ENCODE measurements at regions not wholly inside any gene's neighbourhood (a gene's known extent, or its start where the extent isn't known, plus 50 kb on each side); places are given as distances from the start of the nearest gene placed in this dataset.

- no peak overlapping the region for H3K27ac ChIP-seq (ENCODE audit: low read length)
- no peak for ATAC-seq
- peaks cover 9% of the 10 kb centered on the region for H3K4me1 ChIP-seq (ENCODE audit: control insufficient read depth, insufficient read depth, low read length)
- DNase-seq = no peak
- WGBS = 98% methylated on average over 1 of the region's 1 CpG
- H3K27me3 ChIP-seq (ENCODE audit: control insufficient read depth, insufficient read depth) = no peaks in the 10 kb centered on the region
- H3K9me3 ChIP-seq (ENCODE audit: control insufficient read depth, low read length) = no peaks in the 10 kb centered on the region
- intact Hi-C loops (cut with DNase I) = loop anchor here in 3 of 4 donors (10.0 kb wide), 3 partner anchors 403 to 467 kb away; partner anchors contain the start of gene EPHA4 (in 2 of the 3)
- no peak overlapping the region for H3K4me3 ChIP-seq (ENCODE audit: low read length)
These were observed 464.7 kb downstream of the EPHA4 start for GRCh38 chr2:221107424-221107823.

DNA sequence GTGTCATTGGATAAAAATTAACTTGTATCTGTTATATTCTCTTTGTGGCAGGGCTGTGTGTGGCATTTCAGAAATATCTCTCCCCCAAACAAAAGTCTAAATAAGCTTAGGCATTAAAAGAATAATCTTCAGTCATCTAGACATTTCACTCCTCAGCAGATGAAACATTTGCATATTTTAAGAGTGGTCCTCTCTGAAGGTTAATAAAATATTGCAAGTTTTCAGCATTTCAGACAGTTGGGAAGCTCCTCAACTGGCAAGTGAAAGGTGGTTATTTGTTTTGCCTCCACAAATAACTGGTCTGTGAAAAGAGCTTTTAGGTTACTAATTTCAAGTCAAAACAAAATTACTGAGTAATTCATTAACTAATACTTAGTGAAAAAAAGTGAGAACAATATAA, 462.6 kb downstream of the EPHA4 start:
- no peaks in the 10 kb centered on the region for H3K4me1 ChIP-seq (ENCODE audit: control insufficient read depth, insufficient read depth, low read length)
- no peaks in the 10 kb centered on the region for H3K9me3 ChIP-seq (ENCODE audit: control insufficient read depth, low read length)
- no peak overlapping the region for H3K27ac ChIP-seq (ENCODE audit: low read length)
- ATAC-seq (no peak), DNase-seq (no peak)
- intact Hi-C loops (cut with DNase I) = loop anchor here in 3 of 4 donors (10.0 kb wide), 3 partner anchors 405 to 465 kb away; partner anchors contain the start of gene EPHA4 (in 2 of the 3)
- no peak overlapping the region for H3K4me3 ChIP-seq (ENCODE audit: low read length)
- no peaks in the 10 kb centered on the region for H3K27me3 ChIP-seq (ENCODE audit: control insufficient read depth, insufficient read depth)

- no peak for DNase-seq
- 89% methylated on average over 4 of the region's 4 CpGs for WGBS
These were observed 460.4 kb downstream of the EPHA4 start for GRCh38 chr2:221111739-221112138.

GRCh38 chr2:221112744-221113143, 459.4 kb downstream of the EPHA4 start:
- Histone ChIP-seq H3K27ac (ENCODE audit: low read length) (no peak overlapping the region), H3K4me1 (ENCODE audit: control insufficient read depth, insufficient read depth, low read length) (no peaks in the 10 kb centered on the region), H3K4me3 (ENCODE audit: low read length) (no peak overlapping the region), H3K27me3 (ENCODE audit: control insufficient read depth, insufficient read depth) (no peaks in the 10 kb centered on the region), H3K9me3 (ENCODE audit: control insufficient read depth, low read length) (no peaks in the 10 kb centered on the region)
- ATAC-seq (no peak), DNase-seq (no peak)
- 76% methylated on average over 3 of the region's 3 CpGs for WGBS
- intact Hi-C loops (cut with DNase I) = no loop called here

More at GRCh38 chr2:221111739-221112138, 460.4 kb downstream of the EPHA4 start:
- no peak for ATAC-seq
- intact Hi-C loops (cut with DNase I) = no loop called here
- no peaks in the 10 kb centered on the region for H3K9me3 ChIP-seq (ENCODE audit: control insufficient read depth, low read length)
- H3K4me1 ChIP-seq (ENCODE audit: control insufficient read depth, insufficient read depth, low read length) = no peaks in the 10 kb centered on the region
- no peaks in the 10 kb centered on the region for H3K27me3 ChIP-seq (ENCODE audit: control insufficient read depth, insufficient read depth)
- H3K27ac ChIP-seq (ENCODE audit: low read length) = no peak overlapping the region
- no peak overlapping the region for H3K4me3 ChIP-seq (ENCODE audit: low read length)

- Histone ChIP-seq H3K27me3 (ENCODE audit: control insufficient read depth, insufficient read depth) (no peaks in the 10 kb centered on the region), H3K4me3 (ENCODE audit: low read length) (no peak overlapping the region), H3K9me3 (ENCODE audit: control insufficient read depth, low read length) (no peaks in the 10 kb centered on the region), H3K4me1 (ENCODE audit: control insufficient read depth, insufficient read depth, low read length) (no peaks in the 10 kb centered on the region), H3K27ac (ENCODE audit: low read length) (no peak overlapping the region)
- 81% methylated on average over 3 of the region's 3 CpGs for WGBS
- intact Hi-C loops (cut with DNase I) = no loop called here
- DNase-seq (no peak), ATAC-seq (no peak)
These were observed 456.2 kb downstream of the EPHA4 start for GRCh38 chr2:221115944-221116343.

DNA sequence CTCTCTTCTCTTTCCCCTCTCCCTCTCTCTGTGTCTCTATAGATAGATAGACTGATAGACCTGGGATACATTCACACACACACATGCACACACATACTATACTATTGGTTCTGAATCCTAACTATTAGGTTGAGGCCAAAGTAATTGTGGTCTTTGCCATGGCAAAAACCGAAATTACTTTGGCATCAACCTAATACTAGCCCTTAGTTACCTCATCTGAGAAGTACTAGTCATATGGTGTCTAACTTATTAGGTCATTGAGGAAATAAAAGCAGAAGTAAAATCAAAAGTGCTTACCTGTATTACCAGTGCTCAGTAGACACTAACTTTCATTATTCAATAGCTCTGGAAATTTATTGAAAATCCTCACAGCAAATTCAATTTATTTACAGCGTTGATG, 451.5 kb downstream of the EPHA4 start:
- H3K27ac ChIP-seq (ENCODE audit: low read length) = no peak overlapping the region
- H3K9me3 ChIP-seq (ENCODE audit: control insufficient read depth, low read length) = no peaks in the 10 kb centered on the region
- intact Hi-C loops (cut with DNase I) = no loop called here
- no peaks in the 10 kb centered on the region for H3K27me3 ChIP-seq (ENCODE audit: control insufficient read depth, insufficient read depth)
- DNase-seq (no peak), ATAC-seq (no peak)
- H3K4me3 ChIP-seq (ENCODE audit: low read length) = no peak overlapping the region
- peaks cover 2% of the 10 kb centered on the region for H3K4me1 ChIP-seq (ENCODE audit: control insufficient read depth, insufficient read depth, low read length)
- WGBS = 87% methylated on average over 2 of the region's 2 CpGs

DNA sequence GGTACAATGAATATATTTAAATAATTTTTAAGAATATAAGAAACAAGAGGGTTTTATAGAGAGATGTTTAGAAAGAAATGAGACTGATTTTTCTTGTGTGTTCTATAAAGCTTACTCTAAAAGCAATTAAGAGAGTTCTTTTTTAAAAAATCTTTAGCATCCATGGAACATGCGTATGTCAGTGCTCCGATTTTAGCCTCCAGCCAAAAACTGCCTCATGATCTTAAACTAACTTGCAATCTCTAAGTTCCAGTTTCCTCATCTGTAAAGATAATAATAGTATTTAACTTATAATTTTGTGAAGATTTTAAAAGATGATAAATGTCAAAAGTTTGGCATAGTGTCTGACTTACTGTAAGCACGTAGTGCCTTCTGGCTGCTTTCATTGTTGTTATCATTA, 448.7 kb downstream of the EPHA4 start:
- H3K27ac ChIP-seq (ENCODE audit: low read length) = no peak overlapping the region
- intact Hi-C loops (cut with DNase I) = no loop called here
- DNase-seq (no peak), ATAC-seq (no peak)
- WGBS = 85% methylated on average over 3 of the region's 3 CpGs
- no peak overlapping the region for H3K4me3 ChIP-seq (ENCODE audit: low read length)
- H3K4me1 ChIP-seq (ENCODE audit: control insufficient read depth, insufficient read depth, low read length) = peaks cover 2% of the 10 kb centered on the region
- H3K9me3 ChIP-seq (ENCODE audit: control insufficient read depth, low read length) = no peaks in the 10 kb centered on the region
- H3K27me3 ChIP-seq (ENCODE audit: control insufficient read depth, insufficient read depth) = no peaks in the 10 kb centered on the region

DNA sequence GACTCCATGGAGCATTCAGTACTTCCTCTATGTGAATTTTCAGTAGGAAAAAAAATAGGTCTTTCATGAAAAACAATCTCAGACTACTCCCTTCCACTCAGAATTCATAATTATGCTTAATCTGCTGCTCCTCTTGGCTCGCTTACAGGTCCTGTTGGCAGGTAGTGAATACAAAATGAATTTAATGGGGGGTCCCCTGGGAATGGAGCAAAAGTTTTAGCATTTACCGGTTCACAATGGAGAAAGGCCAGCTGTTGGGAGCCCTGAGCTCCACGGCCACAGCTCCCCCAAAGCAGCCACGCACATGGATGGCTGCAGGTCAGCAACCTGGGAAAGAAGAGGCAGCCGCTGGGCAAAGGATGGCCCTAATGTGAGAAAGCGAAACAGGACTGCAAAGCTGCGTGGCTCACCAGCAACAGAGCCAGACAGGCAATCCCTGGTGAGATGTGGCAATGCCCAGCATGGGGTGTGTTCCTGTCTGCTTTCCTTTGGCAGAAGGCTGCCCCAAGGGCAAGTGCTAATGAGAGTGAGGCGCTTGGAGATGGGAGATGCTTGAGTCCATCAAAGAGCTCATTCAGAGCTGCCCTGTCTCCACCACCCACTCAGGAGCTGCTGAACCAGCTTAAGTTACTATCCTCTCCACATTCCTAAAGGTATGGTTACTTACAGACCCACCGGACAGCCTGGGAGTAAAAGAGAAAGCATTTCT, 447.4 kb downstream of the EPHA4 start:
- ATAC-seq (no peak), DNase-seq (peak in 1 of 3 donors; percentile 40)
- peaks cover 2% of the 10 kb centered on the region for H3K4me1 ChIP-seq (ENCODE audit: control insufficient read depth, insufficient read depth, low read length)
- no peaks in the 10 kb centered on the region for H3K27me3 ChIP-seq (ENCODE audit: control insufficient read depth, insufficient read depth)
- no peak overlapping the region for H3K4me3 ChIP-seq (ENCODE audit: low read length)
- H3K9me3 ChIP-seq (ENCODE audit: control insufficient read depth, low read length) = no peaks in the 10 kb centered on the region
- no peak overlapping the region for H3K27ac ChIP-seq (ENCODE audit: low read length)
- 53% methylated on average over 9 of the region's 9 CpGs for WGBS
- intact Hi-C loops (cut with DNase I) = no loop called here

DNA sequence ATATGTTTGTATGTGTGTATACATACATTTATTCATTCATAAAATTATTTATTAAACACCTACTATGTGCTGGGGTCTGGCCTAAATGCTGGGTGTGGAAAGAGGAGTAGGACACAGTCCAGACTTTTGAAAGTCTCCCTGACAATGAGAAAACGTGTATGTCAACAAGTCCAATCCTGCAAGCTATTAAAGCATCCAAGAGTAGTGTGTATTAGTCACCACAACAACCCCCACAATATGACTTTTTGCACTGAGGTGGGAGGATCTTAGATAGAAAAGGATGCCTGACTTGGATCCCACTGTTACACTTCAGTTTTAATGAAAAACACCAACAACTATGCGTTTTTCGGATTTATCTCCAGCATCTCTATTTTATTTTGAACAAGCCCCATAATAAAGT, 446.4 kb downstream of the EPHA4 start:
- intact Hi-C loops (cut with DNase I) = no loop called here
- no peak overlapping the region for H3K27ac ChIP-seq (ENCODE audit: low read length)
- ATAC-seq (no peak), DNase-seq (no peak)
- WGBS = 59% methylated on average over 3 of the region's 3 CpGs
- peaks cover 2% of the 10 kb centered on the region for H3K4me1 ChIP-seq (ENCODE audit: control insufficient read depth, insufficient read depth, low read length)
- H3K9me3 ChIP-seq (ENCODE audit: control insufficient read depth, low read length) = no peaks in the 10 kb centered on the region
- H3K27me3 ChIP-seq (ENCODE audit: control insufficient read depth, insufficient read depth) = no peaks in the 10 kb centered on the region
- no peak overlapping the region for H3K4me3 ChIP-seq (ENCODE audit: low read length)

GRCh38 chr2:221129657-221130056, 442.4 kb downstream of the EPHA4 start:
- H3K27ac ChIP-seq (ENCODE audit: low read length) = no peak overlapping the region
- DNase-seq (no peak), ATAC-seq (no peak)
- intact Hi-C loops (cut with DNase I) = no loop called here
- H3K9me3 ChIP-seq (ENCODE audit: control insufficient read depth, low read length) = no peaks in the 10 kb centered on the region
- peaks cover 2% of the 10 kb centered on the region for H3K4me1 ChIP-seq (ENCODE audit: control insufficient read depth, insufficient read depth, low read length)
- H3K27me3 ChIP-seq (ENCODE audit: control insufficient read depth, insufficient read depth) = no peaks in the 10 kb centered on the region
- H3K4me3 ChIP-seq (ENCODE audit: low read length) = no peak overlapping the region
- WGBS = 77% methylated on average over 1 of the region's 1 CpG

DNA sequence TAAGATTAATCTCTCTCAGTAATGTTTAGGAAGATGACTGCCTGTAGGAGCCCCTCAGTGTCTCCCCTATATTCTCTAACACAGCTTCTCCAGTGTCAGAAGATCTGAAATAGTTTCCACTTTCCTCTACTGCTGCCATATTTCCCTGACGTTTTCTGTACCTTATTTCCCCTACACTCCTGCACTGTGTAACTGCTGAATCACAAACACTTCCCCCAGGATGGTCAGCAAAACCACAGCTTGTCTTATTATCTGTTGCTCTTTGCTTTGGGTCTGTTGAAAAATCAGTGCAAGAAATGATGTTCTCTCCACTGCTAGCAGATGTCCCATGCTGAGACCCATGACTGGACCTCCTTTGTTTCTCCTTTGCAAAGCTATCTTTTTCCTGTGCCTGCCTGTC, 441.7 kb downstream of the EPHA4 start:
- DNase-seq (no peak), ATAC-seq (no peak)
- 44% methylated on average over 1 of the region's 1 CpG for WGBS
- Histone ChIP-seq H3K27me3 (ENCODE audit: control insufficient read depth, insufficient read depth) (no peaks in the 10 kb centered on the region), H3K9me3 (ENCODE audit: control insufficient read depth, low read length) (no peaks in the 10 kb centered on the region), H3K4me3 (ENCODE audit: low read length) (no peak overlapping the region), H3K27ac (ENCODE audit: low read length) (no peak overlapping the region), H3K4me1 (ENCODE audit: control insufficient read depth, insufficient read depth, low read length) (peaks cover 2% of the 10 kb centered on the region)
- intact Hi-C loops (cut with DNase I) = no loop called here

- Histone ChIP-seq H3K9me3 (ENCODE audit: control insufficient read depth, low read length) (no peaks in the 10 kb centered on the region), H3K4me3 (ENCODE audit: low read length) (no peak overlapping the region), H3K27ac (ENCODE audit: low read length) (no peak overlapping the region), H3K27me3 (ENCODE audit: control insufficient read depth, insufficient read depth) (no peaks in the 10 kb centered on the region), H3K4me1 (ENCODE audit: control insufficient read depth, insufficient read depth, low read length) (peaks cover 2% of the 10 kb centered on the region)
- DNase-seq (no peak), ATAC-seq (no peak)
- WGBS = 82% methylated on average over 2 of the region's 2 CpGs
- intact Hi-C loops (cut with DNase I) = no loop called here
These were observed 438.2 kb downstream of the EPHA4 start for GRCh38 chr2:221133941-221134340.
